NCI-H1930 (cell line): ENCODE measurements at regions not wholly inside any gene's neighbourhood (a gene's known extent, or its start where the extent isn't known, plus 50 kb on each side); places are given as distances from the start of the nearest gene placed in this dataset.

ENCODE experiments used
- DNase-seq, 2 experiments: peaks; one replicate each; lab custom pipeline; 2025; lab: John Stamatoyannopoulos, UW

- no peak for DNase-seq
Measured at GRCh38 chr3:81279481-81280379, 481.7 kb downstream of the GBE1 start.

- no peak for DNase-seq
Measured at GRCh38 chr3:81277853-81278252, 483.6 kb downstream of the GBE1 start.

- DNase-seq, result no peak
Measured at GRCh38 chr3:81274671-81275070, 486.8 kb downstream of the GBE1 start.

GRCh38 chr3:81270603-81271379 lies 490.7 kb downstream of the GBE1 start:
- DNase-seq, result no peak

GRCh38 chr3:81268526-81268925 lies 492.9 kb downstream of the GBE1 start:
- DNase-seq, result no peak

- no peak for DNase-seq
Measured at GRCh38 chr3:81261996-81262395, 499.4 kb downstream of the GBE1 start.

- no peak for DNase-seq
Measured at GRCh38 chr3:81255463-81255862, 506.0 kb downstream of the GBE1 start.

GRCh38 chr3:81251096-81251495 lies 510.3 kb downstream of the GBE1 start:
- no peak for DNase-seq

- DNase-seq, result no peak
Measured at GRCh38 chr3:81249540-81250029, 511.9 kb downstream of the GBE1 start.

- no peak for DNase-seq
Measured at GRCh38 chr3:81245501-81245900, 515.9 kb downstream of the GBE1 start.

- no peak for DNase-seq
Measured at GRCh38 chr3:81245043-81245442, 516.4 kb downstream of the GBE1 start.

- no peak for DNase-seq
Measured at GRCh38 chr3:81244231-81244630, 517.2 kb downstream of the GBE1 start.

- no peak for DNase-seq
Measured at GRCh38 chr3:81242871-81243270, 518.6 kb downstream of the GBE1 start.

- DNase-seq, result no peak
Measured at GRCh38 chr3:81237181-81237580, 524.3 kb downstream of the GBE1 start.

- DNase-seq, result no peak
Measured at GRCh38 chr3:81218023-81218422, 543.4 kb downstream of the GBE1 start.

GRCh38 chr3:81217101-81217500 lies 544.3 kb downstream of the GBE1 start:
- no peak for DNase-seq

GRCh38 chr3:81216192-81216591 lies 545.3 kb downstream of the GBE1 start:
- DNase-seq, result no peak

GRCh38 chr3:81214631-81215030 lies 546.8 kb downstream of the GBE1 start:
- DNase-seq, result no peak

- DNase-seq, result no peak
Measured at GRCh38 chr3:81199587-81199986, 561.9 kb downstream of the GBE1 start.

GRCh38 chr3:81198756-81199155 lies 562.7 kb downstream of the GBE1 start:
- no peak for DNase-seq

GRCh38 chr3:81198216-81198615 lies 563.2 kb downstream of the GBE1 start:
- DNase-seq, result no peak

GRCh38 chr3:81197386-81197785 lies 564.1 kb downstream of the GBE1 start:
- DNase-seq, result no peak

- no peak for DNase-seq
Measured at GRCh38 chr3:81195478-81195877, 566.0 kb downstream of the GBE1 start.
